NCI-H2081 (cell line): ENCODE measurements at regions not wholly inside any gene's neighbourhood (a gene's known extent, or its start where the extent isn't known, plus 50 kb on each side); places are given as distances from the start of the nearest gene placed in this dataset.
"Not testable (repeated sequence)": the region's sequence is repeated elsewhere in the genome, so short reads cannot be mapped to it uniquely, and the experiment has no call there.

Experiments used
- DNase-seq, 2 experiments: peaks; one replicate each; lab custom pipeline; 2025; lab: John Stamatoyannopoulos, UW

- no peak for DNase-seq
Measured at GRCh38 chr10:34907743-34908430, 92.8 kb upstream of the PARD3 start.

- DNase-seq: no peak
Measured at GRCh38 chr10:34906067-34906965, 91.2 kb upstream of the PARD3 start.

GRCh38 chr10:34905200-34905927 is 90.3 kb upstream of the PARD3 start:
- DNase-seq: no peak

GRCh38 chr10:34904191-34904590 is 89.1 kb upstream of the PARD3 start:
- DNase-seq: no peak

GRCh38 chr10:34899161-34899560 is 84.1 kb upstream of the PARD3 start:
- DNase-seq: no peak

- no peak for DNase-seq
Measured at GRCh38 chr10:34895977-34896376, 80.9 kb upstream of the PARD3 start.

- not testable (repeated sequence) for DNase-seq
Measured at GRCh38 chr10:34895046-34895445, 80.0 kb upstream of the PARD3 start.

- DNase-seq: not testable (repeated sequence)
Measured at GRCh38 chr10:34892521-34892920, 77.4 kb upstream of the PARD3 start.

GRCh38 chr10:34890939-34891338 is 75.8 kb upstream of the PARD3 start:
- DNase-seq: no peak

- no peak for DNase-seq
Measured at GRCh38 chr10:34889004-34889869, 74.1 kb upstream of the PARD3 start.

GRCh38 chr10:34886906-34887642 is 72.0 kb upstream of the PARD3 start:
- DNase-seq: no peak

- no peak for DNase-seq
Measured at GRCh38 chr10:34885898-34886297, 70.8 kb upstream of the PARD3 start.

- no peak for DNase-seq
Measured at GRCh38 chr10:34885011-34885410, 69.9 kb upstream of the PARD3 start.

- no peak for DNase-seq
Measured at GRCh38 chr10:34884272-34884952, 69.3 kb upstream of the PARD3 start.

GRCh38 chr10:34880817-34881216 is 65.7 kb upstream of the PARD3 start:
- no peak for DNase-seq

- DNase-seq: not testable (repeated sequence)
Measured at GRCh38 chr10:34878651-34879050, 63.6 kb upstream of the PARD3 start.

GRCh38 chr10:34875061-34875460 is 60.0 kb upstream of the PARD3 start:
- DNase-seq: no peak

GRCh38 chr10:34872820-34873219 is 57.7 kb upstream of the PARD3 start:
- DNase-seq: no peak

GRCh38 chr10:34869135-34869836 is 54.2 kb upstream of the PARD3 start:
- no peak for DNase-seq

- no peak for DNase-seq
Measured at GRCh38 chr10:34868589-34868988, 53.5 kb upstream of the PARD3 start.
